GM19328 (cell line): ENCODE measurements at regions not wholly inside any gene's neighbourhood (a gene's known extent, or its start where the extent isn't known, plus 50 kb on each side); places are given as distances from the start of the nearest gene placed in this dataset.
"Not testable (repeated sequence)": the region's sequence is repeated elsewhere in the genome, so short reads cannot be mapped to it uniquely, and the experiment has no call there.

Experiments
- ATAC-seq: cut with Tn5 transposase; IDR thresholded peaks from one replicate; pipeline ENCODE4 v1.9.1; 2021; ENCODE audit warnings: mild to moderate bottlenecking, moderate library complexity; ENCODE audit not compliant: unreplicated experiment

GRCh38 chr20:50455245-50455644, 54.9 kb upstream of the PTPN1 start:
- ATAC-seq, result not testable (repeated sequence)

GRCh38 chr20:50455656-50456451, 54.3 kb upstream of the PTPN1 start:
- ATAC-seq, result no peak

GRCh38 chr20:50456452-50457324, 53.5 kb upstream of the PTPN1 start:
- no peak for ATAC-seq

- no peak for ATAC-seq
These were observed 50.9 kb upstream of the PTPN1 start for GRCh38 chr20:50459124-50459918.

GRCh38 chr20:50460115-50460607, 50.0 kb upstream of the PTPN1 start:
- no peak for ATAC-seq
